Uterus (tissue), 3 donors: ENCODE measurements at regions not wholly inside any gene's neighbourhood (a gene's known extent, or its start where the extent isn't known, plus 50 kb on each side); places are given as distances from the start of the nearest gene placed in this dataset.

Experiments
- DNase-seq, 2 donors: peaks; one replicate each; pipeline ENCODE4 v3.0.0-alpha.2; 2019 to 2020
- H3K27ac ChIP-seq, 2 donors: fragments of 200-600 bp; sonication (generic); 1 replicate in 1 of 2; 2 replicates in 1 of 2; pipeline ENCODE4 v1.5.1; 2016 to 2018
- H3K27me3 ChIP-seq, 2 donors: fragments of 200-600 bp; sonication (generic); one replicate each; pipeline ENCODE4 v1.5.1; 2018 to 2019; ENCODE audit warnings: control low read depth in 1 of 2
- H3K36me3 ChIP-seq, 2 donors: fragments of 200-600 bp; sonication (generic); one replicate each; pipeline ENCODE4 v1.5.1; 2019; ENCODE audit warnings: control low read depth in 1 of 2
- H3K4me1 ChIP-seq, 2 donors: fragments of 200-600 bp; sonication (generic); one replicate each; pipeline ENCODE4 v1.5.1; 2018 to 2019; ENCODE audit warnings: control low read depth in 1 of 2
- H3K4me3 ChIP-seq, 2 donors: fragments of 200-600 bp; sonication (generic); 1 replicate in 1 of 2; 2 replicates in 1 of 2; pipeline ENCODE4 v1.5.1; 2018 to 2019; ENCODE audit warnings: mild to moderate bottlenecking in 1 of 2
- H3K9me3 ChIP-seq, 2 donors: fragments of 200-600 bp; sonication (generic); one replicate each; pipeline ENCODE4 v1.5.1; 2019; ENCODE audit warnings: control low read depth in 1 of 2
- CTCF ChIP-seq, 4 experiments: fragments of 200-600 bp in 2 of 4; fragments of 450-650 bp in 2 of 4; sonication (generic) in 2 of 4; IDR thresholded peaks; one replicate each; pipeline ENCODE4 v1.5.1; 2016 to 2019; ENCODE audit warnings: antibody characterized with exemption in 4 of 4, mild to moderate bottlenecking in 2 of 4, moderate library complexity in 1 of 4
- POLR2A ChIP-seq, 2 donors: fragments of 450-650 bp; IDR thresholded peaks; one replicate each; pipeline ENCODE4 v1.6.1; 2016; ENCODE audit warnings: antibody characterized with exemption in 2 of 2, mild to moderate bottlenecking in 1 of 2, moderate library complexity in 1 of 2
- intact Hi-C: fragments of 100-400 bp; cut with DNase I; formaldehyde crosslinking; loops from one replicate; pipeline ENCODE4 v1.15.1; 2023; ENCODE audit warnings: low total_unique reads
- donor health status: DM: yes; HTN: yes; CAD: no.

GRCh38 chr2:122233372-122233771 lies 477.9 kb downstream of the TSN start:
- Histone ChIP-seq H3K4me1 (no peaks in the 10 kb centered on the region), H3K4me3 (no peak overlapping the region), H3K36me3 (no peaks in the 10 kb centered on the region), H3K27ac (no peak overlapping the region), H3K9me3 (no peaks in the 10 kb centered on the region), H3K27me3 (no peaks in the 10 kb centered on the region)
- intact Hi-C loops = no loop called here
- TF ChIP-seq CTCF (IDR thresholded peaks at IDR 0.05) (no peak), POLR2A (IDR thresholded peaks at IDR 0.05) (no peak)
- DNase-seq = no peak

- Histone ChIP-seq H3K27me3 (no peaks in the 10 kb centered on the region), H3K4me1 (no peaks in the 10 kb centered on the region), H3K27ac (no peak overlapping the region), H3K4me3 (no peak overlapping the region), H3K36me3 (no peaks in the 10 kb centered on the region), H3K9me3 (no peaks in the 10 kb centered on the region)
- intact Hi-C loops = no loop called here
- peak in 1 of 2 donors; percentile 13 for DNase-seq
- TF ChIP-seq CTCF (IDR thresholded peaks at IDR 0.05) (no peak), POLR2A (IDR thresholded peaks at IDR 0.05) (no peak)
Observed at GRCh38 chr2:122236152-122236874, 480.9 kb downstream of the TSN start.

- intact Hi-C loops = no loop called here
- Histone ChIP-seq H3K4me3 (no peak overlapping the region), H3K4me1 (no peaks in the 10 kb centered on the region), H3K9me3 (no peaks in the 10 kb centered on the region), H3K36me3 (no peaks in the 10 kb centered on the region), H3K27me3 (no peaks in the 10 kb centered on the region), H3K27ac (no peak overlapping the region)
- no peak for TF ChIP-seq CTCF (IDR thresholded peaks at IDR 0.05)
- TF ChIP-seq POLR2A (IDR thresholded peaks at IDR 0.05) = no peak
- DNase-seq = no peak
Observed at GRCh38 chr2:122236925-122237324, 481.5 kb downstream of the TSN start.

GRCh38 chr2:122237450-122237849 lies 482.0 kb downstream of the TSN start:
- no peaks in the 10 kb centered on the region for H3K4me1 ChIP-seq
- no peaks in the 10 kb centered on the region for H3K27me3 ChIP-seq
- no peaks in the 10 kb centered on the region for H3K9me3 ChIP-seq
- H3K36me3 ChIP-seq = no peaks in the 10 kb centered on the region
- intact Hi-C loops = no loop called here
- no peak for TF ChIP-seq CTCF (IDR thresholded peaks at IDR 0.05)
- no peak for TF ChIP-seq POLR2A (IDR thresholded peaks at IDR 0.05)
- no peak for DNase-seq
- H3K27ac ChIP-seq = no peak overlapping the region
- no peak overlapping the region for H3K4me3 ChIP-seq

GRCh38 chr2:122238006-122238559 lies 482.6 kb downstream of the TSN start:
- no peaks in the 10 kb centered on the region for H3K27me3 ChIP-seq
- no peak overlapping the region for H3K4me3 ChIP-seq
- no peaks in the 10 kb centered on the region for H3K4me1 ChIP-seq
- DNase-seq = no peak
- intact Hi-C loops = no loop called here
- no peaks in the 10 kb centered on the region for H3K9me3 ChIP-seq
- no peak for TF ChIP-seq POLR2A (IDR thresholded peaks at IDR 0.05)
- TF ChIP-seq CTCF (IDR thresholded peaks at IDR 0.05) = no peak
- no peak overlapping the region for H3K27ac ChIP-seq
- H3K36me3 ChIP-seq = no peaks in the 10 kb centered on the region
